OCI-LY7 (cell line): ENCODE measurements at regions not wholly inside any gene's neighbourhood (a gene's known extent, or its start where the extent isn't known, plus 50 kb on each side); places are given as distances from the start of the nearest gene placed in this dataset.

Experiments used
- CTCF ChIP-seq: fragments of 200-600 bp; sonication (generic); conservative IDR thresholded peaks from 2 replicates; pipeline ENCODE4 v1.5.1; 2014; ENCODE audit warnings: mild to moderate bottlenecking, antibody characterized with exemption, low read length, moderate library complexity, mixed read lengths
- EZH2phosphoT487 ChIP-seq: fragments of 200-600 bp; sonication (generic); IDR thresholded peaks from 2 replicates; pipeline ENCODE4 v1.6.1; 2018; ENCODE audit warnings: low read depth, borderline replicate concordance, mild to moderate bottlenecking, mixed run types, antibody characterized with exemption, low read length, moderate library complexity, mixed read lengths

DNA sequence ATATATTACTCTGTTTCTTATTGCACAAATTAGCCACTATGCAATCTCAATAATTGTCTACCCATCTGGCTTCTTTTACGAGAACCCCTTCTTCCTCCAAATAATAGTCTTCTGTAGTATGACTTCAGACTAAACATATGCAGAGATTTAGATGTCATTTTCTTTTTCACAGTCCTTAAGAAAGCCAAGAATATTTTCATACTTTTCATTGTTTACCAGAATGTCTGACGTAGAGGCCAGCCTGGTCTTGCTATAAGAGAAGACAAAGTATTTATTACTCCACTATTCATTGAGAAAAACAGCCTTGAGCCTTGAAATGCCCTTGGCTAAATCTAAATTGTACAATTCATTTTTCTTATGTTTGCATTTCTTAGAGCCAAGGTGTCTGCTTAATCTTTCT is 714.9 kb upstream of the CXADR start:
- no peak for TF ChIP-seq CTCF
- no peak for TF ChIP-seq EZH2phosphoT487
